Ishikawa (cell line): ENCODE measurements at regions not wholly inside any gene's neighbourhood (a gene's known extent, or its start where the extent isn't known, plus 50 kb on each side); places are given as distances from the start of the nearest gene placed in this dataset.

Source experiments
- EP300 ChIP-seq: IDR thresholded peaks from 2 replicates; pipeline ENCODE4 v1.6.1; 2012; ENCODE audit warnings: borderline replicate concordance
- NFIC ChIP-seq: IDR thresholded peaks from 2 replicates; pipeline ENCODE4 v1.6.1; 2012
- RAD21 ChIP-seq: IDR thresholded peaks from 2 replicates; pipeline ENCODE4 v1.6.1; 2012; ENCODE audit warnings: low read depth
- REST ChIP-seq: IDR thresholded peaks from 2 replicates; pipeline ENCODE4 v1.6.1; 2012; ENCODE audit warnings: low read depth, mild to moderate bottlenecking
- TEAD4 ChIP-seq: IDR thresholded peaks from 2 replicates; pipeline ENCODE4 v1.6.1; 2012

- TF ChIP-seq RAD21 (no peak), TEAD4 (no peak), NFIC (no peak), REST (no peak), EP300 (no peak)
These were observed 638.4 kb downstream of the FLRT2 start for GRCh38 chr14:86168371-86168770.
